ENCODE measurements at regions not wholly inside any gene's neighbourhood (a gene's known extent, or its start where the extent isn't known, plus 50 kb on each side); places are given as distances from the start of the nearest gene placed in this dataset.

GRCh38 chr9:34826999-34827538 is 117.1 kb upstream of the CCL21 start:
- Mint-ChIP-seq H3K4me3 (no peak overlapping the region), H3K36me3 (ENCODE audit: low read depth) (no peaks in the 10 kb centered on the region), H3K27me3 (peaks cover 24% of the 10 kb centered on the region), H3K4me1 (ENCODE audit: low read depth) (no peaks in the 10 kb centered on the region), H3K9me3 (no peaks in the 10 kb centered on the region), H3K27ac (no peak overlapping the region)
- no peak for DNase-seq

GRCh38 chr9:34825775-34826174 is 115.8 kb upstream of the CCL21 start:
- H3K36me3 Mint-ChIP-seq (ENCODE audit: low read depth), result no peaks in the 10 kb centered on the region
- no peak overlapping the region for H3K4me3 Mint-ChIP-seq
- peaks cover 27% of the 10 kb centered on the region for H3K27me3 Mint-ChIP-seq
- no peak for DNase-seq
- H3K4me1 Mint-ChIP-seq (ENCODE audit: low read depth), result no peaks in the 10 kb centered on the region
- H3K27ac Mint-ChIP-seq, result no peak overlapping the region
- peaks cover under 1% of the 10 kb centered on the region for H3K9me3 Mint-ChIP-seq

GRCh38 chr9:34823778-34824177 is 113.8 kb upstream of the CCL21 start:
- peaks cover 13% of the 10 kb centered on the region for H3K9me3 Mint-ChIP-seq
- H3K4me3 Mint-ChIP-seq, result no peak overlapping the region
- H3K4me1 Mint-ChIP-seq (ENCODE audit: low read depth), result no peaks in the 10 kb centered on the region
- peaks cover 28% of the 10 kb centered on the region for H3K27me3 Mint-ChIP-seq
- no peak overlapping the region for H3K27ac Mint-ChIP-seq
- no peak for DNase-seq
- H3K36me3 Mint-ChIP-seq (ENCODE audit: low read depth), result no peaks in the 10 kb centered on the region

- no peak overlapping the region for H3K27ac Mint-ChIP-seq
- H3K36me3 Mint-ChIP-seq (ENCODE audit: low read depth), result no peaks in the 10 kb centered on the region
- no peak for DNase-seq
- peaks cover 71% of the 10 kb centered on the region for H3K27me3 Mint-ChIP-seq
- H3K4me1 Mint-ChIP-seq (ENCODE audit: low read depth), result peaks cover 3% of the 10 kb centered on the region
- no peak overlapping the region for H3K4me3 Mint-ChIP-seq
- peaks cover 11% of the 10 kb centered on the region for H3K9me3 Mint-ChIP-seq
Observed at GRCh38 chr9:34810187-34810524, 100.2 kb upstream of the CCL21 start.

- H3K36me3 Mint-ChIP-seq (ENCODE audit: low read depth), result no peaks in the 10 kb centered on the region
- no peak overlapping the region for H3K27ac Mint-ChIP-seq
Observed at GRCh38 chr9:34809504-34810186, 99.7 kb upstream of the CCL21 start.

GRCh38 chr9:34802916-34803315 is 93.0 kb upstream of the CCL21 start:
- DNase-seq, result no peak
- Mint-ChIP-seq H3K9me3 (peaks cover 12% of the 10 kb centered on the region), H3K27me3 (peaks cover 61% of the 10 kb centered on the region), H3K4me1 (ENCODE audit: low read depth) (peaks cover 2% of the 10 kb centered on the region), H3K4me3 (no peak overlapping the region), H3K36me3 (ENCODE audit: low read depth) (no peaks in the 10 kb centered on the region), H3K27ac (no peak overlapping the region)

More at GRCh38 chr9:34809504-34810186, 99.7 kb upstream of the CCL21 start:
- H3K9me3 Mint-ChIP-seq, result peaks cover 16% of the 10 kb centered on the region
- peaks cover 3% of the 10 kb centered on the region for H3K4me1 Mint-ChIP-seq (ENCODE audit: low read depth)
- peaks cover 70% of the 10 kb centered on the region for H3K27me3 Mint-ChIP-seq
- H3K4me3 Mint-ChIP-seq, result no peak overlapping the region
- no peak for DNase-seq

- no peak for DNase-seq
- H3K4me3 Mint-ChIP-seq, result no peak overlapping the region
- H3K27me3 Mint-ChIP-seq, result peaks cover 78% of the 10 kb centered on the region
- H3K36me3 Mint-ChIP-seq (ENCODE audit: low read depth), result no peaks in the 10 kb centered on the region
- no peaks in the 10 kb centered on the region for H3K4me1 Mint-ChIP-seq (ENCODE audit: low read depth)
- H3K9me3 Mint-ChIP-seq, result no peaks in the 10 kb centered on the region
- H3K27ac Mint-ChIP-seq, result no peak overlapping the region
Observed at GRCh38 chr9:34797367-34797766, 87.4 kb upstream of the CCL21 start.

GRCh38 chr9:34796924-34797323 is 87.0 kb upstream of the CCL21 start:
- no peak for DNase-seq
- peaks cover 79% of the 10 kb centered on the region for H3K27me3 Mint-ChIP-seq
- no peak overlapping the region for H3K4me3 Mint-ChIP-seq
- no peaks in the 10 kb centered on the region for H3K36me3 Mint-ChIP-seq (ENCODE audit: low read depth)
- H3K4me1 Mint-ChIP-seq (ENCODE audit: low read depth), result no peaks in the 10 kb centered on the region
- H3K27ac Mint-ChIP-seq, result no peak overlapping the region
- no peaks in the 10 kb centered on the region for H3K9me3 Mint-ChIP-seq

GRCh38 chr9:34793428-34793827 is 83.5 kb upstream of the CCL21 start:
- Mint-ChIP-seq H3K27ac (no peak overlapping the region), H3K9me3 (no peaks in the 10 kb centered on the region), H3K36me3 (ENCODE audit: low read depth) (no peaks in the 10 kb centered on the region), H3K4me1 (ENCODE audit: low read depth) (no peaks in the 10 kb centered on the region), H3K4me3 (no peak overlapping the region), H3K27me3 (peaks cover 67% of the 10 kb centered on the region)
- DNase-seq, result no peak

- Mint-ChIP-seq H3K4me3 (no peak overlapping the region), H3K9me3 (no peaks in the 10 kb centered on the region), H3K27ac (no peak overlapping the region), H3K4me1 (ENCODE audit: low read depth) (no peaks in the 10 kb centered on the region), H3K27me3 (peaks cover 16% of the 10 kb centered on the region), H3K36me3 (ENCODE audit: low read depth) (no peaks in the 10 kb centered on the region)
- DNase-seq, result no peak
Observed at GRCh38 chr9:34783951-34784487, 74.1 kb upstream of the CCL21 start.

GRCh38 chr9:34782372-34782771 is 72.4 kb upstream of the CCL21 start:
- H3K27me3 Mint-ChIP-seq, result peaks cover 12% of the 10 kb centered on the region
- H3K9me3 Mint-ChIP-seq, result no peaks in the 10 kb centered on the region
- no peaks in the 10 kb centered on the region for H3K4me1 Mint-ChIP-seq (ENCODE audit: low read depth)
- no peak overlapping the region for H3K27ac Mint-ChIP-seq
- H3K36me3 Mint-ChIP-seq (ENCODE audit: low read depth), result no peaks in the 10 kb centered on the region
- DNase-seq, result no peak
- H3K4me3 Mint-ChIP-seq, result no peak overlapping the region

GRCh38 chr9:34777666-34778065 is 67.7 kb upstream of the CCL21 start:
- Mint-ChIP-seq H3K27ac (no peak overlapping the region), H3K4me1 (ENCODE audit: low read depth) (no peaks in the 10 kb centered on the region), H3K4me3 (no peak overlapping the region), H3K9me3 (peaks cover 2% of the 10 kb centered on the region), H3K27me3 (peaks cover 26% of the 10 kb centered on the region), H3K36me3 (ENCODE audit: low read depth) (no peaks in the 10 kb centered on the region)
- DNase-seq, result no peak

GRCh38 chr9:34773955-34774354 is 64.0 kb upstream of the CCL21 start:
- Mint-ChIP-seq H3K9me3 (peaks cover 2% of the 10 kb centered on the region), H3K36me3 (ENCODE audit: low read depth) (no peaks in the 10 kb centered on the region), H3K27ac (no peak overlapping the region), H3K4me3 (no peak overlapping the region), H3K27me3 (peaks cover 40% of the 10 kb centered on the region), H3K4me1 (ENCODE audit: low read depth) (no peaks in the 10 kb centered on the region)
- DNase-seq, result no peak

GRCh38 chr9:34773306-34773910 is 63.5 kb upstream of the CCL21 start:
- Mint-ChIP-seq H3K27me3 (peaks cover 44% of the 10 kb centered on the region), H3K27ac (no peak overlapping the region), H3K36me3 (ENCODE audit: low read depth) (no peaks in the 10 kb centered on the region), H3K9me3 (peaks cover 2% of the 10 kb centered on the region), H3K4me1 (ENCODE audit: low read depth) (no peaks in the 10 kb centered on the region), H3K4me3 (no peak overlapping the region)
- DNase-seq, result no peak

GRCh38 chr9:34771007-34771406 is 61.1 kb upstream of the CCL21 start:
- no peaks in the 10 kb centered on the region for H3K4me1 Mint-ChIP-seq (ENCODE audit: low read depth)
- H3K4me3 Mint-ChIP-seq, result no peak overlapping the region
- peaks cover 52% of the 10 kb centered on the region for H3K27me3 Mint-ChIP-seq
- H3K9me3 Mint-ChIP-seq, result no peaks in the 10 kb centered on the region
- no peak for DNase-seq
- no peak overlapping the region for H3K27ac Mint-ChIP-seq
- no peaks in the 10 kb centered on the region for H3K36me3 Mint-ChIP-seq (ENCODE audit: low read depth)
